Uterus (tissue), 2 donors: ENCODE measurements at regions not wholly inside any gene's neighbourhood (a gene's known extent, or its start where the extent isn't known, plus 50 kb on each side); places are given as distances from the start of the nearest gene placed in this dataset.

ENCODE experiments used
- CTCF ChIP-seq, 4 experiments: fragments of 200-600 bp in 2 of 4; fragments of 450-650 bp in 2 of 4; sonication (generic) in 2 of 4; IDR thresholded peaks; one replicate each; pipeline ENCODE4 v1.5.1; 2016 to 2019; ENCODE audit warnings: antibody characterized with exemption in 4 of 4, mild to moderate bottlenecking in 2 of 4, moderate library complexity in 1 of 4
- POLR2A ChIP-seq, 2 donors: fragments of 450-650 bp; IDR thresholded peaks; one replicate each; pipeline ENCODE4 v1.6.1; 2016; ENCODE audit warnings: antibody characterized with exemption in 2 of 2, mild to moderate bottlenecking in 1 of 2, moderate library complexity in 1 of 2

GRCh38 chr12:61301817-61302216 lies 958.4 kb upstream of the USP15 start:
- TF ChIP-seq CTCF (IDR thresholded peaks at IDR 0.05) (no peak), POLR2A (IDR thresholded peaks at IDR 0.05) (no peak)
